ENCODE measurements at regions not wholly inside any gene's neighbourhood (a gene's known extent, or its start where the extent isn't known, plus 50 kb on each side); places are given as distances from the start of the nearest gene placed in this dataset.

GRCh38 chr4:161280929-161281328, 882.9 kb downstream of the FSTL5 start:
- H3K14ac ChIP-seq (replicated peaks; ENCODE audit: low read depth, low read length), result no peak overlapping the region
- no peak overlapping the region for H3K4me2 ChIP-seq (ENCODE audit: low read depth, low read length)
- DNase-seq (no peak), ATAC-seq (ENCODE audit: low read depth) (no peak)
- no peaks in the 10 kb centered on the region for H3K9me1 ChIP-seq (ENCODE audit: insufficient read depth, low read length)
- H2AK5ac ChIP-seq (ENCODE audit: low read depth, low read length), result no peak overlapping the region
- H3K4me1 ChIP-seq (ENCODE audit: control insufficient read depth, insufficient read depth, low read length), result no peaks in the 10 kb centered on the region
- no peak overlapping the region for H2AK9ac ChIP-seq (replicated peaks; ENCODE audit: low read depth, low read length, poor library complexity)
- no peak overlapping the region for H2BK120ac ChIP-seq (ENCODE audit: low read depth, low read length)
- no peak overlapping the region for H2BK15ac ChIP-seq (ENCODE audit: low read depth, low read length)
- BruUV-seq (replicated peaks), result no TSS peak
- no peak overlapping the region for H3K4ac ChIP-seq (ENCODE audit: low read depth, low read length)
- dilution Hi-C loops (cut with HindIII; ENCODE audit: low sequenced_read_pairs, unreplicated experiment), result no loop called here
- H3K23ac ChIP-seq (ENCODE audit: low read depth, low read length), result no peak overlapping the region
- no peak overlapping the region for H4K8ac ChIP-seq (ENCODE audit: low read depth in 2 of 2, low read length in 2 of 2)
- WGBS, 2 experiments (ENCODE audit: extremely low coverage in 2 of 2, insufficient read length in 1 of 2), result no CpG with 5 or more reads among the region's 2 CpGs
- H3K27me3 ChIP-seq (ENCODE audit: control insufficient read depth, insufficient read depth, low read length), result no peaks in the 10 kb centered on the region
- no peak overlapping the region for H2AFZ ChIP-seq (replicated peaks; ENCODE audit: low read length, poor library complexity)
- TF ChIP-seq NFE2L2 (IDR thresholded peaks at IDR 0.05; ENCODE audit: low read depth, low read length) (no peak), SMC3 (IDR thresholded peaks at IDR 0.05; ENCODE audit: low read depth, low read length) (no peak)
- TF ChIP-seq, protein P1, sequence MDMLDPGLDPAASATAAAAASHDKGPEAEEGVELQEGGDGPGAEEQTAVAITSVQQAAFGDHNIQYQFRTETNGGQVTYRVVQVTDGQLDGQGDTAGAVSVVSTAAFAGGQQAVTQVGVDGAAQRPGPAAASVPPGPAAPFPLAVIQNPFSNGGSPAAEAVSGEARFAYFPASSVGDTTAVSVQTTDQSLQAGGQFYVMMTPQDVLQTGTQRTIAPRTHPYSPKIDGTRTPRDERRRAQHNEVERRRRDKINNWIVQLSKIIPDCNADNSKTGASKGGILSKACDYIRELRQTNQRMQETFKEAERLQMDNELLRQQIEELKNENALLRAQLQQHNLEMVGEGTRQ (IDR thresholded peaks at IDR 0.05; ENCODE audit: low read depth, low read length), result no peak
- in situ Hi-C loops (cut with MboI; ENCODE audit: low sequenced_read_pairs), result no loop called here
- H3K36me3 ChIP-seq (ENCODE audit: control insufficient read depth, insufficient read depth, low read length), result no peaks in the 10 kb centered on the region
- H3K9me3 ChIP-seq (ENCODE audit: control insufficient read depth, insufficient read depth, low read length), result peaks cover 4% of the 10 kb centered on the region; the same call in 1 of the 2 replicates
- H3K4me3 ChIP-seq (ENCODE audit: insufficient read depth, low read depth, low read length), result no peak overlapping the region
- CTCF ChIA-PET, result no interaction called here
- no peak overlapping the region for H3K18ac ChIP-seq (ENCODE audit: low read depth, low read length)
- POLR2A ChIA-PET (ENCODE audit: unreplicated experiment), result no interaction called here
- H4K91ac ChIP-seq (ENCODE audit: insufficient read depth, low read depth, low read length), result no peak overlapping the region
- intact Hi-C loops (cut with micrococcal nuclease), result no loop called here
- no peak overlapping the region for H4K5ac ChIP-seq (ENCODE audit: low read depth, low read length)
- H3K9ac ChIP-seq (ENCODE audit: low read depth, low read length), result no peak overlapping the region
- no peaks in the 10 kb centered on the region for H3K79me1 ChIP-seq (ENCODE audit: low read depth in 1 of 2, low read length in 2 of 2)
- H2BK5ac ChIP-seq (ENCODE audit: low read depth, low read length, poor library complexity, severe bottlenecking), result no peak overlapping the region
- H4K20me1 ChIP-seq (ENCODE audit: insufficient read depth, low read length), result no peaks in the 10 kb centered on the region
- H3K56ac ChIP-seq (ENCODE audit: extremely low read depth, insufficient read depth, low read length), result no peak overlapping the region
- no peak overlapping the region for H2BK20ac ChIP-seq (ENCODE audit: low read depth, low read length)
- H3K27ac ChIP-seq (ENCODE audit: insufficient read depth, low read length), result no peak overlapping the region

Measured in IMR-90 (cell line).